IPS-20b (cell line): ENCODE measurements at regions not wholly inside any gene's neighbourhood (a gene's known extent, or its start where the extent isn't known, plus 50 kb on each side); places are given as distances from the start of the nearest gene placed in this dataset.
"Not testable (repeated sequence)": the region's sequence is repeated elsewhere in the genome, so short reads cannot be mapped to it uniquely, and the experiment has no call there.

Experiments
- H3K27ac ChIP-seq: one replicate; pipeline ENCODE4 v1.5.1; 2013; ENCODE audit warnings: low read length
- H3K27me3 ChIP-seq: 2 replicates; pipeline ENCODE4 v1.6.1; 2013; ENCODE audit warnings: mild to moderate bottlenecking, low read length, inconsistent platforms; ENCODE audit not compliant: insufficient read depth
- H3K36me3 ChIP-seq: 2 replicates; pipeline ENCODE4 v1.6.1; 2013; ENCODE audit warnings: low read depth, mild to moderate bottlenecking, inconsistent platforms, low read length, moderate library complexity; ENCODE audit not compliant: insufficient read depth
- H3K4me1 ChIP-seq: 2 replicates; pipeline ENCODE4 v1.6.1; 2013; ENCODE audit warnings: mild to moderate bottlenecking, control low read depth, inconsistent platforms, low read length, moderate library complexity; ENCODE audit not compliant: insufficient read depth
- H3K4me3 ChIP-seq: 2 replicates; pipeline ENCODE4 v1.5.1; 2013; ENCODE audit warnings: mild to moderate bottlenecking, low read length, inconsistent platforms
- H3K9ac ChIP-seq: 2 replicates; pipeline ENCODE4 v1.6.1; 2013; ENCODE audit warnings: low read depth, mild to moderate bottlenecking, inconsistent platforms, low read length, moderate library complexity
- H3K9me3 ChIP-seq: 2 replicates; pipeline ENCODE4 v1.6.1; 2013; ENCODE audit warnings: mild to moderate bottlenecking, low read depth, low read length, inconsistent platforms; ENCODE audit not compliant: insufficient read depth

DNA sequence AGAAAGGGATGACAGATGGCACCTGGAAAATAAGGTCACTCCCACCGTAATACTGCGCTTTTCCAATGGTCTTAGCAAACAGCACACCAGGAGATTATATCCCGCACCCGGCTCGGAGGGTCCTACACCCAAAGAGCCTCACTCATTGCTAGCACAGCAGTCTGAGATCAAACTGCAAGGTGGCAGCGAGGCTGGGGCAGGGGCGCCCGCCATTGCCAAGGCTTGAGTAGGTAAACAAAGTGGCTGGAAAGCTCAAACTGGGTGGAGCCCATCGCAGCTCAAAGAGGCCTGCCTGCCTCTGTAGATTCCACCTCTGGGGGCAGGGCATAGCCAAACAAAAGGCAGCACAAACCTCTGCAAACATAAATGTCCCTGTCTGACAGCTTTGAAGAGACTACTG, 953.8 kb upstream of the EPHA6 start:
- H3K36me3 ChIP-seq, H3K27ac ChIP-seq, H3K4me1 ChIP-seq, H3K27me3 ChIP-seq, H3K4me3 ChIP-seq, H3K9ac ChIP-seq: not testable (repeated sequence)
- H3K9me3 ChIP-seq: peaks cover 22% of the 10 kb centered on the region; the same call in 1 of the 2 replicates

DNA sequence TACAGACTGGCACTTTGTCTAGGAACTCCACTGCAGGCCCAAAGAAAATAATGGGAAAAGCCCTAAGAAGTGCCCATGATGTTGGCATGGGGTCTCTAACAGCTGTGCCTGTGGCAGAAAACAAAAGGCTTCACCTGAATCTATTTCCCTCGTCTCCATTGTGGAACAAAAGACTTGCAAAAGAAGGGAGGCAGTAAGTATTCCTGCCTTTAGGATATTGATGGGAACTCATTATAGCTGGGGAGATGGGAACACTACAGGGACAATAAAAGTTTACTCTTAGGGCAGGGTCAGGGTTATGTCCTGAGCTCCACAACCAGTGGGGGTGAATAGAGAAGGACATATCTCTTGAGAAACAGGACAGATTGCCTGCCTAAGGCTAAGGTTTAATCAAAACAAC, 930.6 kb upstream of the EPHA6 start:
- no peaks in the 10 kb centered on the region for H3K36me3 ChIP-seq
- H3K9me3 ChIP-seq: no peaks in the 10 kb centered on the region
- peaks cover 6% of the 10 kb centered on the region; the same call in 1 of the 2 replicates for H3K27me3 ChIP-seq
- H3K9ac ChIP-seq: no peak overlapping the region
- peaks cover 5% of the 10 kb centered on the region; the same call in 1 of the 2 replicates for H3K4me1 ChIP-seq
- no peak overlapping the region for H3K4me3 ChIP-seq
- H3K27ac ChIP-seq: no peak overlapping the region

DNA sequence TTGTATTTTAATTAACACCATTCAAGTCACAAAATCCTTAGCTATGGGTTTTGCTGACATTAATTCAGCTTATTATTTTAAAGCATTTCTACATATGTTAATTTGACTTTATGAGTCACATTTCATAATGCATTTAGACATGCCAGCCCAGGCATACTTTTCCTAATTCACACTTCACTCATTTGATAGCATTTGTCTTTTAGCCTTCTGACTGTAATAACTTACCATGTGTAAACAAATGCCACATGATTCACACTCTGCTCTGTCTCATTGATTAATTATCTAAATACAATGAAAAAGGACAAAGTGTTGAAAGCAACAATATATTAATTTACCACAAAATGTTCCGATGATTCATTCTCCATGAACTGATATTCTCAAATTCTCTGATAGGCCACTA, 927.8 kb upstream of the EPHA6 start:
- Histone ChIP-seq H3K36me3 (no peaks in the 10 kb centered on the region), H3K4me1 (peaks cover 5% of the 10 kb centered on the region; the same call in 1 of the 2 replicates), H3K9me3 (no peaks in the 10 kb centered on the region), H3K9ac (no peak overlapping the region), H3K27me3 (peaks cover 6% of the 10 kb centered on the region; the same call in 1 of the 2 replicates), H3K4me3 (no peak overlapping the region), H3K27ac (no peak overlapping the region)

DNA sequence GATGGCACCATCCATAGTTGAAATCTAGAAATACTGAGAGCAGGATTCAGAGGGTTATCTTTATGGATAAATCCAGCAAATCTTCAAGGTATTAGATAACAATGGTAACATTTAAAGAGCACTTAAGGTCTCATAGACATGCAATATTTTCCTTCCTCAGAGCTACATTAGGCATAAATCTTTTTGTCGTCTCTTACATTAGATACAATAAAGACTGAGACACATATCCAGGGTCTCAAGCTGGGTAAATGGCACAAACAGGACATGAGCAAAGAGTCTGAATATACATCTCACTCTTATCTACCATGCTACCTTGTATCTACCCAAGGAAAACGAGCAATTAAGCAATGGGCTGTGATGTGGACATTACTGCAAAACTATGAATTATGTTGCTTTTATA, 927.3 kb upstream of the EPHA6 start:
- Histone ChIP-seq H3K9ac (no peak overlapping the region), H3K27me3 (peaks cover 6% of the 10 kb centered on the region; the same call in 1 of the 2 replicates), H3K36me3 (no peaks in the 10 kb centered on the region), H3K27ac (no peak overlapping the region), H3K4me3 (no peak overlapping the region), H3K4me1 (peaks cover 5% of the 10 kb centered on the region; the same call in 1 of the 2 replicates), H3K9me3 (no peaks in the 10 kb centered on the region)

DNA sequence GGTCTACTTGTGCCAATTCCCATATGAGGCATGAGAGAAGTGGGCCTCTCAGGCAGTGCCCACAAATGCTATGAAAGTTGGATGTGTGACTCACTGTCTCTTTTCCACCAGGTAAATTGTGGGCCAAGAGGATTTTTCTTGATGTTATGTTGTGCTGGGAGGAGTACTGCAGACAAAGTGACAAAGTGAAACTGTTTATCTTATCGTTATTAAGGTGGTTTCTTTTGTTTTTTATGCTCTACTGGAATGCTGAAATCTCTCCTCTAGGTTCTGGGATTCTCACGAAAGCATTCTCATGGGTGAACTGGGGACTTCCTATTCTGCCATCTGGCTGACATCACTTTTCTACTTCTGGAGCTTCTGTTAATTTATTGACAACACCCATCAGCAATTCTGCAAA, 919.6 kb upstream of the EPHA6 start:
- Histone ChIP-seq H3K9me3 (no peaks in the 10 kb centered on the region; the same call in 1 of the 2 replicates), H3K4me3 (no peak overlapping the region), H3K9ac (no peak overlapping the region), H3K27ac (no peak overlapping the region), H3K36me3 (no peaks in the 10 kb centered on the region), H3K27me3 (no peaks in the 10 kb centered on the region), H3K4me1 (no peaks in the 10 kb centered on the region)

DNA sequence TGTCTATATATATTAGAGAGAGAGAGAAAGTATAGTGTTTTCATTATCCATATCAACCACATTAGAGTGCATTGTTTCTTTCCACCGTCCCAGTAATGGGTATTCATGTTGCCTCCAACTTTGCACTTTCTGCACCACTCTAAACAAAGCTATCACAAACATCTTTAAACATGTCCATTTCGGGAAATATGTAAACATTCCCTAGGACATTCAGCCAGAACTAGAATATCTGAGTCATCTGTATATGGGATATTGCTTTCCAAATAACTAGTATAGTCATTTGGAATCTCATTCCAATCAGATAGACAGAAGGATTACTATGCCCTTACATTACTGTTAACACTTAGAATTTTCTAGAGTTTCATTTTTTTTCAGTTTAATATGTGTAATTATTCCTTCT, 914.9 kb upstream of the EPHA6 start:
- H3K9me3 ChIP-seq: no peaks in the 10 kb centered on the region
- no peaks in the 10 kb centered on the region for H3K36me3 ChIP-seq
- H3K4me1 ChIP-seq: no peaks in the 10 kb centered on the region
- H3K9ac ChIP-seq: no peak overlapping the region
- no peak overlapping the region for H3K4me3 ChIP-seq
- H3K27me3 ChIP-seq: no peaks in the 10 kb centered on the region
- H3K27ac ChIP-seq: no peak overlapping the region

DNA sequence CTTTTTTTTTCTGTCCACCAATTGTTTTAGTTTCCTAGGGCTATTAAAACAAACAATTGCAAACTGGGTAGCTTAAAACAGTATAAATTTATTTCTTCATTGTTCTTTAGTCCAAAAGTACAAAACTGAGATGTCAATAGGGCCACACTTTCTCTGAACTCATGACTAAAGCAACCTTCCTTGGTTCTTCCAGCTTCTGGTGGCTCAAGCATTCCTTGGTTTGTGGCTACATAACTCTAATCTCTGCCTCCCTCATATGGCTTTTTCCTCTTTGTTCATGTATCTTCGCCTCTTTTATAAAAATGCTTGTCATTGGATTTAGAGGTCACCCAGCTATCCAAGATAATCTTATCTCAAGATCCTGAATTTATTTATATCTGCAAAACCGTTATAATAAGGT, 914.5 kb upstream of the EPHA6 start:
- Histone ChIP-seq H3K9me3 (no peaks in the 10 kb centered on the region), H3K9ac (no peak overlapping the region), H3K27me3 (no peaks in the 10 kb centered on the region), H3K27ac (no peak overlapping the region), H3K4me1 (no peaks in the 10 kb centered on the region), H3K36me3 (no peaks in the 10 kb centered on the region), H3K4me3 (no peak overlapping the region)

DNA sequence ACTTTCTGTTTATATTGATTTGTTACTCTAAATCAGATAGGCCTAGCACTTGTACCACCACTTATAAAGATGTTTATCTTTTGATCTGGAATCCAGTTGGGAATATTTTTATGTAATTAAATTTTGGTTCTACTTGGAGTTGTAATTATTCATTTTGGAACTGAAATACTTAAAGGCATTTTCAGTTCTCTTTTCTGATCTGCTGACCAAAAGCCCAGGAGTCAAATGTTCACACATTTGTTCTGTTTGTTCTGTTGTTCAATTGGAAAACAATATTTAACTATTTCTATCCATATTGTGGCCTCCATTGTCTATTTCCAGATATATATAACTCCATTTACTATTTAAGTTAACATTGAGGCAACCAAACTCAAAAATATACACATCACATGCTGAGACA, 912.4 kb upstream of the EPHA6 start:
- H3K27me3 ChIP-seq: no peaks in the 10 kb centered on the region
- no peaks in the 10 kb centered on the region for H3K9me3 ChIP-seq
- H3K4me1 ChIP-seq: no peaks in the 10 kb centered on the region
- no peaks in the 10 kb centered on the region for H3K36me3 ChIP-seq
- no peak overlapping the region for H3K4me3 ChIP-seq
- H3K9ac ChIP-seq: no peak overlapping the region
- H3K27ac ChIP-seq: no peak overlapping the region

DNA sequence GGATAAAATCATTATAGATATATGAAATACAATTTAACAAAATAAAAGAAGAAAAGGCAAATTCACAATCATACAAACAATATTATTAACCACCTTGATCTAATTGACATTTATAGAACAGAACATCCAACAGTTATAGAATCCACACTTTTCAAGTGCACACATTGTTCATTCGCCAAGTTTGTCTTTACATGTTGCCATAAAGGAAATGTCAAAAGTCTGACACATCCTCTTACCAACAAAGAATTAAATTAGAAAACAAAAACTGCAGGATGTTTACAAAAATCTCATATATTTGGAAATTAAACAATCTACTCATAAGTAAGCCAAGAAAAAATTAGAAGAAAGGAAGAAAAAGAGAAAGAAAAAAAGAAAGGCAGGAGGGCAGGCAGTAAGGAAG, 909.2 kb upstream of the EPHA6 start:
- H3K9me3 ChIP-seq: no peaks in the 10 kb centered on the region
- H3K36me3 ChIP-seq: no peaks in the 10 kb centered on the region
- no peaks in the 10 kb centered on the region for H3K27me3 ChIP-seq
- H3K4me3 ChIP-seq: no peak overlapping the region
- no peak overlapping the region for H3K27ac ChIP-seq
- no peaks in the 10 kb centered on the region for H3K4me1 ChIP-seq
- H3K9ac ChIP-seq: no peak overlapping the region

DNA sequence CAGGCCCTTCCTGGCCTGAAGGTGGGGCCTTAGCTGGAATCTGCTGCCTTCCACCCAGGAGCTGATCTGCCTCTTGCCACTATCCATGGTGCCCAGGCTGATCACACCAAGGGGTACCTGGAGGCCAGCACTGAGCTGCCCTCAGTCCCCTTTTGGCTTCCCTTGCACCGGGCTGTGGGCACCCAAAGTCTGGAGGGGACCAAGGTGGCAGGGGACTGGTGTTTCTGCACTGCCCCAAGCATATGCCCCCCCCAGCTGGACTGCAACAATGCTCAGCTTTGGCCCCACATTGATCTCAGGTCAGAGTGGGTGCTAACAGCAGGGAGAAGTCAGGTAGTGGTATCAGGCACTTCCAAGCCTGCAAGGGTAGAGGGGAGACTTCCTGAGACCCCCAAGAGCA, 902.6 kb upstream of the EPHA6 start:
- H3K9ac ChIP-seq: no peak overlapping the region
- no peaks in the 10 kb centered on the region for H3K4me1 ChIP-seq
- no peaks in the 10 kb centered on the region for H3K27me3 ChIP-seq
- no peak overlapping the region for H3K27ac ChIP-seq
- no peak overlapping the region for H3K4me3 ChIP-seq
- peaks cover 17% of the 10 kb centered on the region; the same call in 1 of the 2 replicates for H3K9me3 ChIP-seq
- H3K36me3 ChIP-seq: no peaks in the 10 kb centered on the region

DNA sequence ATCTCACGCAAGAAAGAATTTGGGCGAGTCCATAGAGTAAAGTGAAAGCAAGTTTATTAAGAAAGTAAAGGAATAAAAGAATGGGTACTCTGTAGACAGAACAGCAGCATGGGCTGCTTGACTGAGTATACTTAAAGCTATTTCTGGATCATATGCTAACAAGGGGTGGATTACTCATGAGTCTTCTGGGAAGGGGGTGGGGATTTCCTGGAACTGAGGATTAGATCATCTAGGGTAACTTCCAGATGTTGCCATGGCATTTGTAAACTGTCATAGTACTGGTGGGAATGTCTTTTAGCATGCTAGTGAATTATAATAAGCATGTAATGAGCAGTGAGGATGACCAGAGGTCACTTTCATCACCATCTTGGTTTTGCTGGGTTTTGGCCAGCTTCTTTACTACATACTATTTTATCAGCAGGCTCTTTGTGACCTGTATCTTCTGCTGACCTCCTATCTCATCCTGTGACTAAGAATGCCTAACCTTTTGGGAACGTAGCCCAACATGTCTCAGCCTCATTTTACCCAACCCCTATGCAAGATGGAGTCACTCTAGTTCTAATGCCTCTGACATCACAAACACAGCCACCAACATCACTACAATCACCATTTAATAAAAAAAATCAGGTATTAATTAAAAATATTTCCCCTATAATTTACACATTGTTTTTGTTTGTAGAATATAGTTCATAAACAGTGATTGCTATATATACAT, 890.7 kb upstream of the EPHA6 start:
- peaks cover 16% of the 10 kb centered on the region; the same call in 1 of the 2 replicates for H3K9me3 ChIP-seq
- no peak overlapping the region for H3K9ac ChIP-seq
- H3K4me1 ChIP-seq: peaks cover 25% of the 10 kb centered on the region; the same call in 1 of the 2 replicates
- H3K4me3 ChIP-seq: no peak overlapping the region
- H3K36me3 ChIP-seq: peaks cover 3% of the 10 kb centered on the region; the same call in 1 of the 2 replicates
- H3K27me3 ChIP-seq: no peaks in the 10 kb centered on the region
- no peak overlapping the region for H3K27ac ChIP-seq

DNA sequence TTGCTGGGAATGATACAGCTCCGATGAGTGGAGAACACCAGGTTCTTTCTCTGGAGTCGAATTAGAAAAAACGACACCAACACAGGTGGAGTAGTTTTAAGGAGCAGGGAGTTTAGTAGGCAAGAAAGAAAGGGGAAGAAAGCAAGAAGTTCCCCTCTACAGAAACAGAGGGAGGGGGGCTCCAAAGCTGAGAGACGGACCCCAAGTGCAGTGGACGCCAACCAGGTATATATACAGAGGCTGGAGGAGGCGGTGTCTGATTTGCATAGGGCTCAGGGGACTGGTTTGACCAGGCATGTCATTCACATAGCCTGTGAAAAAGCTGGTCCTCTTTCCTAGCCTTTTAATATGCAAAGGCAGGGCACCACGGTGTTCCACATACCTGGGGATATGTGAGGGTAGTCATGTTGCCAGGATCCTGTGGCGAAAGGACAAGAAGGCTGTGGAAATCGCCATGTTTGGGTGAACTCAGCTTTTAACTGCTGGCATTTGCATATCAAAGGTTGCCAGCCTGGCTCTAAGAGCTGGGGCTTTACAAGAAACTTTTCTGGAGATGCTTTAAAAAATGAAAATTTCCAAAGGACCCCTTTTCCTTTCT, 887.4 kb upstream of the EPHA6 start:
- no peak overlapping the region for H3K9ac ChIP-seq
- H3K36me3 ChIP-seq: peaks cover 3% of the 10 kb centered on the region; the same call in 1 of the 2 replicates
- peaks cover 30% of the 10 kb centered on the region; the same call in 1 of the 2 replicates for H3K4me1 ChIP-seq
- H3K27me3 ChIP-seq: no peaks in the 10 kb centered on the region
- H3K4me3 ChIP-seq: peak overlapping the region; percentile 31; the same call in 1 of the 2 replicates
- peaks cover 16% of the 10 kb centered on the region; the same call in 1 of the 2 replicates for H3K9me3 ChIP-seq
- H3K27ac ChIP-seq: peak overlapping the region; percentile 76
